H1 (cell line): ENCODE measurements at regions not wholly inside any gene's neighbourhood (a gene's known extent, or its start where the extent isn't known, plus 50 kb on each side); places are given as distances from the start of the nearest gene placed in this dataset.

Source experiments
- CTCF ChIA-PET: fragments of 300-600 bp; sonication (Branson Sonifier 250); formaldehyde crosslinking; loops from one replicate; lab custom pipeline; 2021; ENCODE audit not compliant: partially characterized antibody; lab: Charles Lee
- POLR2A ChIA-PET: fragments of 300-600 bp; sonication (Branson Sonifier 250); formaldehyde crosslinking; loops from one replicate; lab custom pipeline; 2021; ENCODE audit warnings: inconsistent platforms; ENCODE audit not compliant: partially characterized antibody; lab: Charles Lee
- DNase-seq, 2 experiments: peaks; one replicate each; pipeline versions ENCODE4 v3.0.0 to v3.0.0-alpha.2; 2010 to 2022; ENCODE audit warnings: low spot score in 2 of 2, low read depth in 1 of 2, mixed read lengths in 1 of 2
- FAIRE-seq: peaks from 2 replicates; lab custom pipeline; 2011; peaks lifted over from hg19 to GRCh38; lab: Jason Lieb, UNC
- H2AFZ ChIP-seq: 2 replicates; pipeline ENCODE4 v1.8.1; 2012; ENCODE audit warnings: low read length, inconsistent platforms
- H2AK5ac ChIP-seq: 2 replicates; pipeline ENCODE4 v1.6.1; 2013; ENCODE audit warnings: low read depth, low read length
- H2BK120ac ChIP-seq: replicated peaks from 2 replicates; pipeline ENCODE3; 2013; ENCODE audit warnings: low read depth, low read length, inconsistent platforms
- H2BK12ac ChIP-seq: 2 replicates; pipeline ENCODE4 v1.6.1; 2013; ENCODE audit warnings: low read depth, low read length
- H2BK15ac ChIP-seq: 2 replicates; pipeline ENCODE4 v1.6.1; 2013; ENCODE audit warnings: low read length
- H2BK20ac ChIP-seq: 2 replicates; pipeline ENCODE4 v1.6.1; 2013; ENCODE audit warnings: low read length
- H2BK5ac ChIP-seq: 2 replicates; pipeline ENCODE4 v1.6.1; 2013; ENCODE audit warnings: low read depth, low read length
- H3K14ac ChIP-seq: 2 replicates; pipeline ENCODE4 v1.6.1; 2013; ENCODE audit warnings: inconsistent platforms; ENCODE audit not compliant: insufficient read length
- H3K18ac ChIP-seq: 2 replicates; pipeline ENCODE4 v1.6.1; 2013; ENCODE audit warnings: low read length; ENCODE audit errors: extremely low read depth
- H3K23ac ChIP-seq: 2 replicates; pipeline ENCODE4 v1.6.1; 2013; ENCODE audit warnings: inconsistent platforms; ENCODE audit not compliant: insufficient read length
- H3K23me2 ChIP-seq: 2 replicates; pipeline ENCODE4 v1.6.1; 2013; ENCODE audit warnings: low read depth, low read length
- H3K27ac ChIP-seq: 2 replicates; pipeline ENCODE4 v1.6.1; 2011; ENCODE audit warnings: low read depth, low read length, inconsistent platforms
- H3K27me3 ChIP-seq, 4 experiments: replicated peaks in 1 of 4; 1 replicate in 1 of 4; 2 replicates in 3 of 4; pipeline versions ENCODE4 v1.6.1 to v1.8.1; 2011 to 2013; ENCODE audit warnings: low read length in 3 of 4, mild to moderate bottlenecking in 3 of 4, inconsistent platforms in 2 of 4, mixed read lengths in 2 of 4, moderate library complexity in 1 of 4; ENCODE audit not compliant: control insufficient read depth in 3 of 4, insufficient read depth in 3 of 4; ENCODE audit errors: extremely low read depth in 1 of 4
- H3K36me3 ChIP-seq, 4 experiments: 2 replicates each; pipeline versions ENCODE4 v1.6.1 to v1.8.1; 2011 to 2013; ENCODE audit warnings: mild to moderate bottlenecking in 4 of 4, low read length in 3 of 4, moderate library complexity in 2 of 4, control low read depth in 1 of 4, inconsistent platforms in 1 of 4; ENCODE audit not compliant: insufficient read depth in 4 of 4, control insufficient read depth in 2 of 4
- H3K4ac ChIP-seq: replicated peaks from 2 replicates; pipeline ENCODE3; 2013; ENCODE audit warnings: low read length, low read depth, mixed read lengths, inconsistent platforms; ENCODE audit not compliant: insufficient read length
- H3K4me1 ChIP-seq, 4 experiments: replicated peaks in 1 of 4; 1 replicate in 1 of 4; 2 replicates in 3 of 4; pipeline versions ENCODE4 v1.6.1 to v1.8.1; 2011 to 2013; ENCODE audit warnings: low read length in 3 of 4, inconsistent platforms in 2 of 4, mixed read lengths in 1 of 4; ENCODE audit not compliant: insufficient read depth in 4 of 4, control insufficient read depth in 3 of 4
- H3K4me2 ChIP-seq, 2 experiments: 2 replicates each; pipeline versions ENCODE4 v1.6.1 to v1.8.1; 2011 to 2013; ENCODE audit warnings: low read depth in 2 of 2, low read length in 2 of 2, control low read depth in 1 of 2, inconsistent platforms in 1 of 2, mild to moderate bottlenecking in 1 of 2; ENCODE audit not compliant: insufficient read depth in 1 of 2
- H3K4me3 ChIP-seq, 4 experiments: fragments of 200-600, 300-600 bp in 1 of 4; sonication (generic), shearing (Covaris generic), sonication (Bioruptor Twin) in 1 of 4; 2 replicates each; pipeline versions ENCODE4 v1.5.1 to v1.8.1; 2011 to 2016; ENCODE audit warnings: low read length in 4 of 4, low read depth in 3 of 4, control low read depth in 2 of 4, inconsistent platforms in 2 of 4, mild to moderate bottlenecking in 2 of 4, mixed read lengths in 1 of 4, moderate library complexity in 1 of 4; ENCODE audit not compliant: insufficient read depth in 2 of 4; ENCODE audit errors: extremely low read depth in 1 of 4
- H3K56ac ChIP-seq: replicated peaks from 2 replicates; pipeline ENCODE3; 2013; ENCODE audit warnings: low read depth, mild to moderate bottlenecking, mixed read lengths, low read length, inconsistent platforms; ENCODE audit not compliant: insufficient read length
- H3K79me1 ChIP-seq: 2 replicates; pipeline ENCODE4 v1.6.1; 2013; ENCODE audit warnings: low read depth, low read length, control low read depth
- H3K79me2 ChIP-seq, 2 experiments: 2 replicates each; pipeline versions ENCODE4 v1.6.1 to v1.8.1; 2012 to 2013; ENCODE audit warnings: low read length in 2 of 2, mild to moderate bottlenecking in 2 of 2, inconsistent platforms in 1 of 2; ENCODE audit not compliant: insufficient read depth in 2 of 2, control insufficient read depth in 1 of 2
- H3K9ac ChIP-seq, 4 experiments: replicated peaks in 1 of 4; 1 replicate in 1 of 4; 2 replicates in 3 of 4; pipeline versions ENCODE4 v1.6.1 to v1.8.1; 2011 to 2013; ENCODE audit warnings: low read depth in 3 of 4, low read length in 3 of 4, control low read depth in 2 of 4, mild to moderate bottlenecking in 2 of 4, moderate library complexity in 2 of 4, inconsistent platforms in 1 of 4; ENCODE audit errors: extremely low read depth in 1 of 4
- H3K9me3 ChIP-seq, 2 experiments: 2 replicates each; pipeline versions ENCODE4 v1.6.1 to v1.8.1; 2012 to 2013; ENCODE audit warnings: mild to moderate bottlenecking in 2 of 2, moderate library complexity in 2 of 2, control low read depth in 1 of 2, inconsistent platforms in 1 of 2, low read depth in 1 of 2, low read length in 1 of 2, mixed read lengths in 1 of 2; ENCODE audit not compliant: insufficient read depth in 2 of 2
- H4K20me1 ChIP-seq, 2 experiments: replicated peaks in 1 of 2; 2 replicates each; pipeline versions ENCODE3 to v1.8.1; 2011 to 2013; ENCODE audit warnings: inconsistent platforms in 2 of 2, low read length in 2 of 2, mild to moderate bottlenecking in 1 of 2; ENCODE audit not compliant: insufficient read depth in 2 of 2, control insufficient read depth in 1 of 2
- H4K5ac ChIP-seq: 2 replicates; pipeline ENCODE4 v1.6.1; 2013; ENCODE audit warnings: low read length, low read depth, mixed read lengths, inconsistent platforms; ENCODE audit not compliant: insufficient read length
- H4K8ac ChIP-seq: 2 replicates; pipeline ENCODE4 v1.8.0; 2013; ENCODE audit warnings: mild to moderate bottlenecking, moderate library complexity, low read length, inconsistent platforms; ENCODE audit not compliant: insufficient read depth; ENCODE audit errors: extremely low read depth
- H4K91ac ChIP-seq: replicated peaks from 2 replicates; pipeline ENCODE3; 2013; ENCODE audit warnings: low read length, mixed read lengths, inconsistent platforms; ENCODE audit not compliant: insufficient read length
- SP2 ChIP-seq: IDR thresholded peaks from 2 replicates; pipeline ENCODE4 v1.6.1; 2012; ENCODE audit warnings: mild to moderate bottlenecking, low read length, inconsistent platforms
- WGBS, 2 experiments: shearing (Covaris generic) in 1 of 2; methylation state at CpG; one replicate each; pipeline versions ENCODE4 v1.1.6 to v1.1.7; 2013 to 2015; ENCODE audit warnings: low lambda C conversion rate in 2 of 2, mixed read lengths in 2 of 2, inconsistent platforms in 1 of 2, low coverage in 1 of 2, missing lambda C conversion rate in 1 of 2; ENCODE audit not compliant: insufficient replicate concordance in 2 of 2, insufficient coverage in 1 of 2, insufficient read length in 1 of 2; ENCODE audit errors: extremely low coverage in 1 of 2, missing lambda C conversion rate in 1 of 2; 5-methylcytosine and 5-hydroxymethylcytosine counted together

- H3K18ac ChIP-seq, result no peak overlapping the region
- H2BK15ac ChIP-seq, result no peak overlapping the region
- H2BK5ac ChIP-seq, result no peak overlapping the region
- no peak overlapping the region for H2BK12ac ChIP-seq
- WGBS, 2 experiments, result 94% methylated on average over 6 of the region's 6 CpGs; no CpG with 5 or more reads in 1 of the 2 experiments
- no peak overlapping the region for H3K9ac ChIP-seq
- no peaks in the 10 kb centered on the region for H3K4me1 ChIP-seq
- H3K4me2 ChIP-seq, result no peak overlapping the region
- H3K23me2 ChIP-seq, result no peaks in the 10 kb centered on the region
- H4K5ac ChIP-seq, result no peak overlapping the region
- no peak overlapping the region for H4K8ac ChIP-seq
- H3K79me1 ChIP-seq, result no peaks in the 10 kb centered on the region
- ChIA-PET CTCF (no interaction called here), POLR2A (no interaction called here)
- TF ChIP-seq SP2, result no peak
- H3K79me2 ChIP-seq, result no peaks in the 10 kb centered on the region
- H2BK120ac ChIP-seq, result no peak overlapping the region
- H3K27me3 ChIP-seq, result no peaks in the 10 kb centered on the region
- no peak overlapping the region for H2BK20ac ChIP-seq
- no peak overlapping the region for H3K4ac ChIP-seq
- H3K56ac ChIP-seq, result no peak overlapping the region
- no peak overlapping the region for H4K91ac ChIP-seq
- H3K14ac ChIP-seq, result no peak overlapping the region
- H4K20me1 ChIP-seq, result no peaks in the 10 kb centered on the region
- no peak for FAIRE-seq
- 0 out of 4 replicates have a peak, but pooled peaks cover 0 to 2% of the 10 kb centered on the region in 2 experiments for H3K9me3 ChIP-seq
- no peak for DNase-seq
- H3K27ac ChIP-seq, result no peak overlapping the region
- H3K36me3 ChIP-seq, result no peaks in the 10 kb centered on the region
- H3K23ac ChIP-seq, result no peak overlapping the region
- H2AFZ ChIP-seq, result no peak overlapping the region
- H2AK5ac ChIP-seq, result no peak overlapping the region
- H3K4me3 ChIP-seq, result no peak overlapping the region
These were observed 124.8 kb upstream of the PTCH1 start for GRCh38 chr9:95641586-95641985.
